Liver (tissue), 3 donors: ENCODE measurements at regions not wholly inside any gene's neighbourhood (a gene's known extent, or its start where the extent isn't known, plus 50 kb on each side); places are given as distances from the start of the nearest gene placed in this dataset.

Source experiments
- ATF3 ChIP-seq: IDR thresholded peaks from 2 replicates; pipeline ENCODE4 v1.6.1; 2016; ENCODE audit warnings: antibody characterized with exemption
- EGR1 ChIP-seq, 2 donors: IDR thresholded peaks; 2 replicates each; pipeline ENCODE4 v1.6.1; 2016 to 2018; ENCODE audit warnings: antibody characterized with exemption in 2 of 2, low read depth in 2 of 2
- GABPA ChIP-seq, 2 donors: IDR thresholded peaks in 1 of 2; conservative IDR thresholded peaks in 1 of 2; 2 replicates each; pipeline ENCODE4 v1.6.1; 2016; ENCODE audit warnings: antibody characterized with exemption in 2 of 2, mild to moderate bottlenecking in 1 of 2, moderate library complexity in 1 of 2
- HNF4A ChIP-seq, 2 donors: conservative IDR thresholded peaks; 2 replicates each; pipeline ENCODE4 v1.6.1; 2016; ENCODE audit warnings: antibody characterized with exemption in 2 of 2, mild to moderate bottlenecking in 2 of 2
- JUND ChIP-seq, 2 donors: IDR thresholded peaks; 2 replicates each; pipeline ENCODE4 v1.6.1; 2016; ENCODE audit warnings: antibody characterized with exemption in 2 of 2
- RAD21 ChIP-seq, 2 donors: IDR thresholded peaks; 2 replicates each; pipeline ENCODE4 v1.6.1; 2016; ENCODE audit warnings: antibody characterized with exemption in 2 of 2, mild to moderate bottlenecking in 2 of 2
- REST ChIP-seq: IDR thresholded peaks from 2 replicates; pipeline ENCODE4 v1.6.1; 2016; ENCODE audit warnings: antibody characterized with exemption, mild to moderate bottlenecking
- RXRA ChIP-seq, 2 donors: IDR thresholded peaks; 2 replicates each; pipeline ENCODE4 v1.6.1; 2017 to 2018; ENCODE audit warnings: antibody characterized with exemption in 2 of 2, mild to moderate bottlenecking in 1 of 2
- SP1 ChIP-seq: IDR thresholded peaks from 2 replicates; pipeline ENCODE4 v1.6.1; 2018; ENCODE audit warnings: antibody characterized with exemption, mild to moderate bottlenecking
- TAF1 ChIP-seq: conservative IDR thresholded peaks from 2 replicates; pipeline ENCODE4 v1.6.1; 2016; ENCODE audit warnings: antibody characterized with exemption, mild to moderate bottlenecking
- YY1 ChIP-seq: IDR thresholded peaks from 2 replicates; pipeline ENCODE4 v1.6.1; 2016; ENCODE audit warnings: antibody characterized with exemption, mild to moderate bottlenecking
- TF ChIP-seq, protein P1 (sequence below): fragments of 150-350 bp; IDR thresholded peaks from 2 replicates; pipeline ENCODE4 v1.5.1; 2017; ENCODE audit warnings: improper control_type of control experiment, low read depth, low read length; ENCODE audit not compliant: missing input control
- TF ChIP-seq, protein P2 (sequence below): IDR thresholded peaks from 2 replicates; pipeline ENCODE4 v1.6.1; 2016; ENCODE audit warnings: antibody characterized with exemption
- donor health status: healthy.
- donor health status: healthy.

DNA sequence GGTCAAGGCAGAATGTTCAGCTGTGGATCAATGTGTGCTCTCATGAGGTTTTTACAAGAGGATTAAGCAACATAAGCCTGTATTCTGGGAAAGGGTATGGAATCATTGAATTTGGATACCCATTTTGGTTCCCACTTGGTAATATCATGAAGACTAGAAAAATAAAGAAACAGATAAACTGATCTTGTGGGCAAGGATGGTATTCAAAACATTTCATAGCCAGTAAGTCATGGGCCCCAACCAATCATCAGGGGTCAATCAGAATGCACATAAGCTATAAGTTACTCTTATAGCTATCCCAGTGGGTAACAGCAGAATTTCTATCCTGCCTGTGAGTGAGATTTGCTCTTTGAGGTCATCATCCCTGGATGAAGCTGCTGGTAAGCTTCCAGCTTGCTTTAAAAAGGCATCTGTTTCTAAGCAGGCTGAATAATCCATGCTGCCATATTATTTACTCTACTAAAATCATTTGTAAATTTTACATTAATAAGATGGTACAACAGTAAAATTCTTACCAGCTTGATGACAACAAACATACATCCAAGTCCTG, 291.2 kb downstream of the RAD51AP2 start:
- TF ChIP-seq HNF4A (conservative IDR thresholded peaks at IDR 0.05) (no peak), RAD21 (IDR thresholded peaks at IDR 0.05) (no peak), REST (no peak), YY1 (no peak), GABPA (IDR thresholded peaks at IDR 0.05 in 1 of 2, conservative IDR thresholded peaks at IDR 0.05 in 1 of 2) (no peak), TAF1 (no peak), SP1 (no peak), RXRA (IDR thresholded peaks at IDR 0.05) (no peak), EGR1 (IDR thresholded peaks at IDR 0.05; ENCODE audit: low read depth in 2 of 2) (no peak), JUND (IDR thresholded peaks at IDR 0.05) (no peak), ATF3 (no peak)
- TF ChIP-seq, protein P1, sequence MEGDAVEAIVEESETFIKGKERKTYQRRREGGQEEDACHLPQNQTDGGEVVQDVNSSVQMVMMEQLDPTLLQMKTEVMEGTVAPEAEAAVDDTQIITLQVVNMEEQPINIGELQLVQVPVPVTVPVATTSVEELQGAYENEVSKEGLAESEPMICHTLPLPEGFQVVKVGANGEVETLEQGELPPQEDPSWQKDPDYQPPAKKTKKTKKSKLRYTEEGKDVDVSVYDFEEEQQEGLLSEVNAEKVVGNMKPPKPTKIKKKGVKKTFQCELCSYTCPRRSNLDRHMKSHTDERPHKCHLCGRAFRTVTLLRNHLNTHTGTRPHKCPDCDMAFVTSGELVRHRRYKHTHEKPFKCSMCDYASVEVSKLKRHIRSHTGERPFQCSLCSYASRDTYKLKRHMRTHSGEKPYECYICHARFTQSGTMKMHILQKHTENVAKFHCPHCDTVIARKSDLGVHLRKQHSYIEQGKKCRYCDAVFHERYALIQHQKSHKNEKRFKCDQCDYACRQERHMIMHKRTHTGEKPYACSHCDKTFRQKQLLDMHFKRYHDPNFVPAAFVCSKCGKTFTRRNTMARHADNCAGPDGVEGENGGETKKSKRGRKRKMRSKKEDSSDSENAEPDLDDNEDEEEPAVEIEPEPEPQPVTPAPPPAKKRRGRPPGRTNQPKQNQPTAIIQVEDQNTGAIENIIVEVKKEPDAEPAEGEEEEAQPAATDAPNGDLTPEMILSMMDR = no peak
- TF ChIP-seq, protein P2, sequence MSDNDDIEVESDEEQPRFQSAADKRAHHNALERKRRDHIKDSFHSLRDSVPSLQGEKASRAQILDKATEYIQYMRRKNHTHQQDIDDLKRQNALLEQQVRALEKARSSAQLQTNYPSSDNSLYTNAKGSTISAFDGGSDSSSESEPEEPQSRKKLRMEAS = no peak
